BE2C (cell line): ENCODE measurements at regions not wholly inside any gene's neighbourhood (a gene's known extent, or its start where the extent isn't known, plus 50 kb on each side); places are given as distances from the start of the nearest gene placed in this dataset.

Experiments used
- DNase-seq: peaks from one replicate; pipeline ENCODE4 v3.0.0-alpha.2; 2020
- H3K27me3 ChIP-seq: fragments of 250-450 bp; sonication (Bioruptor Pico); 2 replicates; pipeline ENCODE4 v1.5.1; 2020; ENCODE audit warnings: mild to moderate bottlenecking
- H3K36me3 ChIP-seq: fragments of 250-450 bp; sonication (Bioruptor Pico); 2 replicates; pipeline ENCODE4 v1.5.1; 2020; ENCODE audit warnings: mild to moderate bottlenecking
- H3K4me1 ChIP-seq: fragments of 250-450 bp; sonication (Bioruptor Pico); 2 replicates; pipeline ENCODE4 v1.5.1; 2020
- H3K4me3 ChIP-seq: 2 replicates; pipeline ENCODE4 v1.5.1; 2011; ENCODE audit warnings: low read depth, low read length
- H3K9me3 ChIP-seq: fragments of 250-450 bp; sonication (Bioruptor Pico); 2 replicates; pipeline ENCODE4 v1.5.1; 2020
- TF ChIP-seq, protein P1 (sequence below): IDR thresholded peaks from 2 replicates; pipeline ENCODE4 v1.5.1; 2012; ENCODE audit warnings: mild to moderate bottlenecking, low read depth, low read length

DNA sequence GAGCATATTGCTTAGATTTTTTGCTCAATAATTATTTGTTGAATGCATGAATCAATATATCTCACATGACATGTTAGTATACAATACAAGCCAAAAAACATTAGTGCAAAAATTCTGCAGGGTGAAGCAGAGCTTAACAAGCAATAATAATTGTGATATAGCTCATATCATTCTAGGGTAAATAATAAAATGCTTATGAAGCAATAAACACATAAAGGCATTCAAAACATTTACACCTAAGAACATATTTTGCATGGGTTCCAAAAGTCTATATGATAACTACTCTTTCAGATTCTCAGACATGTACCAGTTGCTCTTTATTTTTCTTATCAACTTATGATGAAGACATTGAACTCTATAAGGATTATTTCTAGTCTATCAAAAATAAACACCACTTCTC, 886.2 kb downstream of the TRHDE start:
- no peaks in the 10 kb centered on the region for H3K4me1 ChIP-seq
- H3K4me3 ChIP-seq: no peak overlapping the region

DNA sequence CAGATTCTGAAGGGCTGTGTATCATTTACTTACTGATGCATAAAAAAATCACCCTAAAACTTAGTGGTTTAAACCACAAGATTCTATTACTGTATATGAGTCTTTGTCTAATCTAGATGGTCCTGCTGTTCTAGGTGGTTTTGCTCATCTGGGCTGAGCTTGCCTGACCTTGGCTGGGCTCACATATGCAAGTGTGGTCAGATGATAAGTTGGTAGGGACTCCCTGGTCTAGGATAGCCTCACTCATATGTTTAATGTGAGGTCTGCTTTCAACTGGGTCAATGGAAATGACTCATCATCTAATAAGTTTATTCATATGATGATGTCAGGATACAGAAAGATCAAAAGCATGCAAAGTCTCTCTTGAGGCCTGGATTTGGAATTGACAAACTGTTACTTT, 887.8 kb downstream of the TRHDE start:
- H3K4me3 ChIP-seq: no peak overlapping the region
- no peak for DNase-seq
- no peaks in the 10 kb centered on the region for H3K27me3 ChIP-seq
- TF ChIP-seq, protein P1, sequence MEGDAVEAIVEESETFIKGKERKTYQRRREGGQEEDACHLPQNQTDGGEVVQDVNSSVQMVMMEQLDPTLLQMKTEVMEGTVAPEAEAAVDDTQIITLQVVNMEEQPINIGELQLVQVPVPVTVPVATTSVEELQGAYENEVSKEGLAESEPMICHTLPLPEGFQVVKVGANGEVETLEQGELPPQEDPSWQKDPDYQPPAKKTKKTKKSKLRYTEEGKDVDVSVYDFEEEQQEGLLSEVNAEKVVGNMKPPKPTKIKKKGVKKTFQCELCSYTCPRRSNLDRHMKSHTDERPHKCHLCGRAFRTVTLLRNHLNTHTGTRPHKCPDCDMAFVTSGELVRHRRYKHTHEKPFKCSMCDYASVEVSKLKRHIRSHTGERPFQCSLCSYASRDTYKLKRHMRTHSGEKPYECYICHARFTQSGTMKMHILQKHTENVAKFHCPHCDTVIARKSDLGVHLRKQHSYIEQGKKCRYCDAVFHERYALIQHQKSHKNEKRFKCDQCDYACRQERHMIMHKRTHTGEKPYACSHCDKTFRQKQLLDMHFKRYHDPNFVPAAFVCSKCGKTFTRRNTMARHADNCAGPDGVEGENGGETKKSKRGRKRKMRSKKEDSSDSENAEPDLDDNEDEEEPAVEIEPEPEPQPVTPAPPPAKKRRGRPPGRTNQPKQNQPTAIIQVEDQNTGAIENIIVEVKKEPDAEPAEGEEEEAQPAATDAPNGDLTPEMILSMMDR: no peak
- no peaks in the 10 kb centered on the region for H3K36me3 ChIP-seq
- H3K4me1 ChIP-seq: no peaks in the 10 kb centered on the region
- no peaks in the 10 kb centered on the region for H3K9me3 ChIP-seq

More for the DNA sequence above, 886.2 kb downstream of the TRHDE start:
- no peaks in the 10 kb centered on the region for H3K36me3 ChIP-seq
- no peaks in the 10 kb centered on the region for H3K27me3 ChIP-seq
- no peak for DNase-seq
- TF ChIP-seq, protein P1: no peak
- H3K9me3 ChIP-seq: no peaks in the 10 kb centered on the region

- no peaks in the 10 kb centered on the region for H3K9me3 ChIP-seq
- no peaks in the 10 kb centered on the region for H3K36me3 ChIP-seq
- H3K27me3 ChIP-seq: no peaks in the 10 kb centered on the region
- no peak for DNase-seq
- no peak overlapping the region for H3K4me3 ChIP-seq
- TF ChIP-seq, protein P1: no peak
- no peaks in the 10 kb centered on the region for H3K4me1 ChIP-seq
Measured at GRCh38 chr12:73161970-73162369, 889.8 kb downstream of the TRHDE start.

- Histone ChIP-seq H3K36me3 (no peaks in the 10 kb centered on the region), H3K4me3 (no peak overlapping the region), H3K4me1 (no peaks in the 10 kb centered on the region), H3K9me3 (no peaks in the 10 kb centered on the region; the same call in 1 of the 2 replicates), H3K27me3 (no peaks in the 10 kb centered on the region)
- no peak for DNase-seq
- TF ChIP-seq, protein P1: no peak
Measured at GRCh38 chr12:73180734-73181133, 908.6 kb downstream of the TRHDE start.

DNA sequence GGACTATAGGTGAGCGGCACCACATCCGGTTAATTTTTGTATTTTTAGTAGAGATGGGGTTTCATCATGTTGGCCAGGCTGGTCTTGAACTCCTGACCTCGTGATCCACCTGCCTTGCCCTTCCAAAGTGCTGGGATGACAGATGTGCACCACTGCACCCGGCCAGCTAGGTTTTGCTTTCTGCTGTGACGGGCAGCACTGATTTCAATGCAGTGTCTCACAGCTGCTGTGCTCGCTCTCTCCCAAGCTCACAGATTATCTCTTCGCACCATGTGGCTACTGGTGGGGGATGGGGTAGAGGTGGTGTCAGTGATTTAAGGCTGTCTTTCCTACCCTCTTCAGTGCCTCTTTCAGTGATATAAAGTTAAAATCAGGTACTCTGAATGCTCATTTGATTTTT, 909.1 kb downstream of the TRHDE start:
- no peaks in the 10 kb centered on the region; the same call in 1 of the 2 replicates for H3K9me3 ChIP-seq
- no peaks in the 10 kb centered on the region for H3K4me1 ChIP-seq
- TF ChIP-seq, protein P1: no peak
- no peaks in the 10 kb centered on the region for H3K27me3 ChIP-seq
- no peaks in the 10 kb centered on the region for H3K36me3 ChIP-seq
- no peak for DNase-seq
- H3K4me3 ChIP-seq: no peak overlapping the region

DNA sequence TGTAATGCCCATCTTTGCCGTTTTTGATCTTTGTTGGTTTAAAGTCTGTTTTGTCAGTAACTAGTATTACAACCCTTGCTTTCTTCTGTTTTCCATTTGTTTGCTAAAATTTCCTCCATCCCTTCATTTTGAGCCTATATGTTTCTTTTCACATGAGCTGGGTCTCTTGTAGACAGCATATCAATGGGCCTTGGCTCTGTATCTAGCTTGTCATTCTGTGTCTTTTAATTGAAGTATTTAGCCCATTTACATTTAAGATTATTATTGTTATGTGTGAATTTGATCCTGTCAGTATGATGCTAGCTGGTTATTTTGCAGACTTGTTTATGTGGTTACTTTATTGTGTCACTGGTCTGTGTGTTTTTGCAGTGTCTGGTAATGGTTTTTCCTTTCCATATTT, 913.2 kb downstream of the TRHDE start:
- TF ChIP-seq, protein P1: no peak
- Histone ChIP-seq H3K4me1 (no peaks in the 10 kb centered on the region), H3K9me3 (no peaks in the 10 kb centered on the region; the same call in 1 of the 2 replicates), H3K4me3 (no peak overlapping the region), H3K27me3 (no peaks in the 10 kb centered on the region), H3K36me3 (no peaks in the 10 kb centered on the region)
- no peak for DNase-seq
